Transverse colon (tissue), 3 donors: ENCODE measurements at regions not wholly inside any gene's neighbourhood (a gene's known extent, or its start where the extent isn't known, plus 50 kb on each side); places are given as distances from the start of the nearest gene placed in this dataset.

ENCODE experiments used
- CTCF ChIP-seq, 5 experiments: fragments of 200-600 bp in 3 of 5; fragments of 450-650 bp in 2 of 5; sonication (generic) in 3 of 5; IDR thresholded peaks; 1 replicate in 2 of 5; 2 replicates in 3 of 5; pipeline ENCODE4 v1.5.1; 2016 to 2017; ENCODE audit warnings: antibody characterized with exemption in 5 of 5, inconsistent platforms in 3 of 5, mild to moderate bottlenecking in 2 of 5, moderate library complexity in 1 of 5
- EP300 ChIP-seq: sonication (generic); formaldehyde crosslinking; IDR thresholded peaks from one replicate; pipeline ENCODE4 v1.6.1; 2017; ENCODE audit warnings: antibody characterized with exemption, low read depth
- POLR2A ChIP-seq: fragments of 450-650 bp; IDR thresholded peaks from one replicate; pipeline ENCODE4 v1.6.1; 2016; ENCODE audit warnings: antibody characterized with exemption, mild to moderate bottlenecking, moderate library complexity

GRCh38 chrY:8820032-8820431 is 517.2 kb upstream of the TSPY4 start:
- TF ChIP-seq CTCF (IDR thresholded peaks at IDR 0.05) (no peak), POLR2A (no peak), EP300 (no peak)
